ENCODE measurements at regions not wholly inside any gene's neighbourhood (a gene's known extent, or its start where the extent isn't known, plus 50 kb on each side); places are given as distances from the start of the nearest gene placed in this dataset.
A peak's percentile ranks its signal among the peaks of the same experiment; 100 is the strongest.

- Mint-ChIP-seq H3K27me3 (ENCODE audit: insufficient read depth) (peaks cover 32% of the 10 kb centered on the region), H3K36me3 (ENCODE audit: low read depth) (peaks cover 5% of the 10 kb centered on the region; the same call in 1 of the 2 replicates), H3K9me3 (no peaks in the 10 kb centered on the region), H3K4me1 (ENCODE audit: low read depth) (no peaks in the 10 kb centered on the region), H3K27ac (no peak overlapping the region), H3K4me3 (no peak overlapping the region)
- TF ChIP-seq CTCF (IDR thresholded peaks at IDR 0.05): no peak
- DNase-seq: no peak
Observed at GRCh38 chr2:216781709-216782108, 78.2 kb downstream of the TNP1 start.

DNA sequence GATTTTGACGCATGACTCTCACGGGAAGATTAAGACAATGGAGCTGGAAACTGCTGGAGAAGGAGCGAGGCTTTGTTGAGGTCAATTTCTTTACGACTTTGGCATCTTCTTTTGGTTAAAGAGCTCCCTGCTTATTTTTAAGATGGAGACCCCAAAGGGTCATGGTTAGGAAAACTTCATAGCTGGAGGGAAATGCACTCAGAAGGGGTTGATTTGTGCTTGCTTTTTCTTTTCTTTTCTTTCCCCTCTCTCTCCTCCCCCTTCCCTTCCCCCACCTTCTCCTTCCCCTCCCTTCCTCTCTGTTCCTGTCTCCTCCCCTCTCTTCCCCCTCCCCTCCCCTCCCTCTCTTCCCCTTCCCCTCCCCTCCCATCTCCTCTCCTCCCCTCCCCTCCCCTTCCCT lies 79.0 kb downstream of the TNP1 start:
- H3K36me3 Mint-ChIP-seq (ENCODE audit: low read depth): peaks cover 5% of the 10 kb centered on the region; the same call in 1 of the 2 replicates
- no peak overlapping the region for H3K27ac Mint-ChIP-seq
- H3K27me3 Mint-ChIP-seq (ENCODE audit: insufficient read depth): peaks cover 23% of the 10 kb centered on the region
- TF ChIP-seq CTCF (IDR thresholded peaks at IDR 0.05): no peak
- no peaks in the 10 kb centered on the region for H3K9me3 Mint-ChIP-seq
- H3K4me3 Mint-ChIP-seq: no peak overlapping the region
- DNase-seq: no peak
- no peaks in the 10 kb centered on the region for H3K4me1 Mint-ChIP-seq (ENCODE audit: low read depth)

DNA sequence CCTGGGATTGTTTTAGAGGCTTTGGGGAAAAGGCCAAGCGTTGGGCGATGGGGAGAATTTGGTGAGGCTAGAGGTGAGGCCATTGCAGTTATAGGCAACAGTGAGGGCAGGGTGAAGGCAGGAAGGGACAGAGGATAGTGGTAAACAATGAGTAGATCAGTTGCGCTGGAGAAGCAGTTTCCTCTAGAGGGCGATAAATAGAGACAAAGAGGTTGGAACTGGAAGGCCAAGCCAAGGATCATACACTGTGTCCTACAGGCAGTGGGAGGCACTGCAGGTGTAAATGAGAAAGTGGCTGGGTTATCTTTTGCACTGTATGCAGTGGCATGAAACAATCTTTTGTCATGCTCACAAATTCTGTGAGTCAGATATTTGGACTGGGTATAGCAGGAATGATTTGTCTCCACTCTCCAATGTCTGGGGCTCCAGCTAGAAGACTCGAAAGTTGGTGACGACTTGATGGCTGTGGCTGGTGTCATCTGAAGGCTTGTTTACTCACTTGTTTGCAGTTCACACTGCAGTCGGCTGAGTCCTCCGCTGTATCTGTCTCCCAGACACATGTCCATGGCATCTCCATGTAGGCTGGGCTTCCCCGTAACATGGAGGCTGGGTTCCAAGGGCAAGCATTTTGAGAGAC lies 82.1 kb downstream of the TNP1 start:
- Mint-ChIP-seq H3K4me1 (ENCODE audit: low read depth) (peaks cover 22% of the 10 kb centered on the region), H3K9me3 (no peaks in the 10 kb centered on the region), H3K27ac (no peak overlapping the region), H3K4me3 (no peak overlapping the region), H3K36me3 (ENCODE audit: low read depth) (peaks cover 5% of the 10 kb centered on the region; the same call in 1 of the 2 replicates), H3K27me3 (ENCODE audit: insufficient read depth) (peaks cover 1% of the 10 kb centered on the region)
- peak; percentile 57 for DNase-seq
- TF ChIP-seq CTCF (IDR thresholded peaks at IDR 0.05): peak; percentile 82

- Mint-ChIP-seq H3K36me3 (ENCODE audit: low read depth) (peaks cover 5% of the 10 kb centered on the region; the same call in 1 of the 2 replicates), H3K27me3 (ENCODE audit: insufficient read depth) (peaks cover 4% of the 10 kb centered on the region), H3K27ac (no peak overlapping the region), H3K4me1 (ENCODE audit: low read depth) (peaks cover 22% of the 10 kb centered on the region), H3K9me3 (no peaks in the 10 kb centered on the region), H3K4me3 (no peak overlapping the region)
- DNase-seq: no peak
- TF ChIP-seq CTCF (IDR thresholded peaks at IDR 0.05): no peak
Observed at GRCh38 chr2:216776066-216776850, 80.9 kb upstream of the IGFBP5 start.

- peak; percentile 56 for TF ChIP-seq CTCF (IDR thresholded peaks at IDR 0.05)
- DNase-seq: peak; percentile 95
- Mint-ChIP-seq H3K4me1 (ENCODE audit: low read depth) (peaks cover 22% of the 10 kb centered on the region), H3K27ac (peak overlapping the region; percentile 97), H3K9me3 (no peaks in the 10 kb centered on the region), H3K4me3 (peak overlapping the region; percentile 82), H3K36me3 (ENCODE audit: low read depth) (no peaks in the 10 kb centered on the region), H3K27me3 (ENCODE audit: insufficient read depth) (peaks cover 7% of the 10 kb centered on the region)
Observed at GRCh38 chr2:216775043-216775453, 79.7 kb upstream of the IGFBP5 start.

All from HFFc6 (cell line).